PC-9 (cell line): ENCODE measurements at regions not wholly inside any gene's neighbourhood (a gene's known extent, or its start where the extent isn't known, plus 50 kb on each side); places are given as distances from the start of the nearest gene placed in this dataset.
"Not testable (repeated sequence)": the region's sequence is repeated elsewhere in the genome, so short reads cannot be mapped to it uniquely, and the experiment has no call there.

Experiments
- CTCF ChIP-seq: fragments of 200-600 bp; sonication (generic); conservative IDR thresholded peaks from 2 replicates; pipeline ENCODE4 v1.6.1; 2017; ENCODE audit warnings: mixed run types, antibody characterized with exemption, mild to moderate bottlenecking, moderate library complexity
- EZH2 ChIP-seq: fragments of 200-600 bp; sonication (generic); IDR thresholded peaks from 2 replicates; pipeline ENCODE4 v1.8.0; 2017; ENCODE audit warnings: antibody characterized with exemption, low read depth

- TF ChIP-seq CTCF, EZH2: not testable (repeated sequence)
These were observed 318.5 kb downstream of the BCL2L11 start for GRCh38 chr2:111439237-111439636.
